ENCODE measurements at regions not wholly inside any gene's neighbourhood (a gene's known extent, or its start where the extent isn't known, plus 50 kb on each side); places are given as distances from the start of the nearest gene placed in this dataset.

DNA sequence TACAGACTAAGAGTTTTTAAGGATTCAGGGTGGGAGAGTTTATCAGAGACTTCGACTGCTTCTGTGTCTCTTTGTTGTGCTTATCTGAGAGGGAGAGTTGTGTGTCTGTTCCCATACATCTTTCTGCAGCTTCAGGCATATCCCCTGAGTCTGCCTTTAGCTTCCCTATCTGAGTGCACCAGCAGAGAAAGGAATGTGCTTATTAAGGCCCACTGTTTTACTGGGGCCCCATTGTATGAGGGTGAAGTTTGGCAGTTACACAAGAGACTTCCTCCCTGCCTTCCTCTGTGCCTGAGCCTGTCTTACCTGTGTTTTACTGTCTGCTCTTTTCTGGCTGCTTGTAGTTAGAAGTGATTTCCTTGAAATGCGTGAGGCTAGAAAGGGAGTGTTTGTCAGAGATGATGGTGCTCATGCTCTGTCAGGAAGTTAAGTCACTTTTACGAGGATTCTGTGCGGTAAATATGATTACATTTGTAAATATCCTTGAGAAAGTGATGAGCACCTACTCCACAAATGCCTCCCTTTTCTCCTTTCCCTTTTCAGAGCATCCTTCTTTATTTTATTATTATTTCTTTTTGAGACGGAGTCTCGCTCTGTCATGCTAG is 1228.9 kb upstream of the MIR17HG start:
- DNase-seq: no peak

DNA sequence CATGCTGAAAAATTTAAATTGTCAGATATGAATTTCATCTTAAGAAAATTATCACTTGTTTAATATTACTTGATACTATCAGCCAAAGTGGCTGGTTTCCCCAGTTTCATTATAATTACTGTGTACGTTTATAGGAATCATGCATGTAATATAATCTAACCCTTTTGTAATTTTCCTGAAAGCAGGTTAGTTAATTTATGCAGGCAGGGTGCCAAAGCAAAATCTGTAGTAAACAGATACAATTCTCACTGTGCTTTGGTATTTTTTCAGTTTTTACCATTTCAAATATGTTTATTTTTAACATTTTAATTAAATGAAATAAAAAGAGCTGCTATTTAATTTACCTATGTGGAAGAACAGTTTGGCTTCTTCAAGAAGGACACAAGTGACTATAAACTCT is 1227.5 kb upstream of the MIR17HG start:
- DNase-seq: no peak

DNA sequence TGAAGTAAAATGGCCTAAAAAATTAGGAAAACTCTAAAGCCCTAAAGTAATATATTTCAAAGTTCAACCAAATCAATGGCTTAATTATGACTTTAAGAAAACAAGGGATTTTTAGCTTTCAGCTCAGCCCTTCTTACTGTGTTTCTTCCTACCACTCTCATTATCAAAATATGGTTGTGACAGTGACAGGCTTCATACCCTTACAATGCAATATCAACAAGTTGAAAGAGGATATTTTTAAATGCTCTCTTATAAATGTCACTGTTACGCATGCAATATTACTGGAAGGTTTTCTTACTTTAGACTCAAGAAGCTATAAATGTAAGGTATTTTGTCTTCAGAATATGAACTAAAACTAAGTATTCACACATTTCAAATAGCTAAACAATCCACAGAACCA is 1225.7 kb upstream of the MIR17HG start:
- DNase-seq: no peak

DNA sequence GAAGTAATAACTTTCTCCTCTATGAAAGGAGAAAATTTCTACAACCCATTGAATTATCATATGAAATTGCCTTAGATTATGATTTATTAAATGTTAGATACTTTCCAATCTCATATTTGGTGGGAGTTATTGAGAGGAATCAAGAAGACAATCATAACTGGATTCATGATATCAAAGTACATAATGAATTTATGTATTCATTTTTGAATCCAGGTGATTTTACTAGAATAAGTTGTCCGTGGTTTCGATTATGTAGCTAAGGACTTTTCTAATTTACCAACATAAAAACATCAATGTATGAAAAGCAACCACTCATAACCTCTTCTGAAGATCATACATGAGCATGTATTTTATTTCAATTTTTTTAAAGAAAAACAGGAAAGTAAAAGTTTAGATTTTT is 1225.0 kb upstream of the MIR17HG start:
- no peak for DNase-seq

DNA sequence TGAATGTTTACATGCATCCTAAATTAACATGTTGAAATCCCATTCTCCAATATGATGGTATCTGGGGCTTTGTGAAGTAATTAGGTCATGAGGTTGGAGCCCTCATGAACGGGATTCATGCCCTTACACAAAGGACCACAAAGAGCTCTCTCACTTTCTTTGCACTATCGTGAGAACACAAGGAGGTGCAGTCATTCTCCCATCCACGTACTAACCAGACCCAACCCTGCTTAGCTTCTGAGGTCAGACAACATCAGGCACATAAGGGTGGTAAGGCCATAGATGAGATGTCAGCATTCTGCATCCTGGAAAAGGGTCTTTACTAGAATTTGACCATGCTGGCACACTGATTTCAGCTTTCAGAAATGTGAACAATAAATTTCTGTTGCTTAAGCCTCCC is 1211.9 kb upstream of the MIR17HG start:
- DNase-seq: no peak

DNA sequence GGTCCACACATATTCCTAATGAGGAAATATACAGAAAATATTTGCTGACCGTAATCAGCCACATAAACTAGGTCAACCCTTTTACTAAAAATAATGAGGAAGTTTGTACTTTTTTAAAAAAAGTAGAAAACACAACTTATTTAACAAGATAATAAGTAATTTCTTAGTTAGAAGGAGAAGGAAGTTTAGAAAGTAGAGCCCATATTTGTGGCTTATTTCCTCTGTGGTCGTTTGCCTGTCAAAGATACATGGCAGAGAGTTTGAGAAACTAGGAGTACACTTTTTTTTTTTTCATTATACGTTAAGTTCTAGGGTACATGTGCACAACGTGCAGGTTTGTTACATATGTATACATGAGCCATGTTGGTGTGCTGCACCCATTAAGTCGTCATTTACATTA is 1205.2 kb upstream of the MIR17HG start:
- no peak for DNase-seq

DNA sequence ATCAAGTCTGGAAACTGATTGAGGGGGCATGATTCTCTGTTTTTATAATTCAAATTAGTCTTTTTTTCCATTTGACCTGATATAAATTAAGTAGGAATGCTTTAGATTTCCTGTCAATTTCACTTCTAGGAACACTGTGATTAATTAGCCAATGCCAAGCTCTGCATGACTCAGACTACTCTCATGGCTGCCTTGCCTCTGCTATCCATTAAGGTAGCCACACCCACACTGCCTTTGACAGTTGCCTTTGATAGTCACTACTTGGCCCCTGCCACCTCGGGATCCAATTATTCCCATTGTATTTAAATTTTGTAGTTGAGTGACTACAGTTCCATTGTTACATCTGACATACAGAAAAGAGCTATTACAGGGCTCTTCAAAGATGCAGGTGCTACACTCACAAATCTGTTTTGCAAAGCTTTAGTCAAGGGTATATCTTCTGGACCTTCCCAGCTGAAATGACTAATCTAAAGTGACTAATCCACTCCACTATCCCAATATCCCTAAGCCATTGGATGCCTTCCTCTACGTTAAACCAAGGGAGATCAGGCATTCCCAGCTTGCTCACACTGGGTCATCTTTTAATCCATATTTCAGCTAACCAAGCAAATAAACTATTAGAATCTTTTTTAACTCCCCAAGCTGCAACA is 1193.1 kb upstream of the MIR17HG start:
- DNase-seq: no peak

DNA sequence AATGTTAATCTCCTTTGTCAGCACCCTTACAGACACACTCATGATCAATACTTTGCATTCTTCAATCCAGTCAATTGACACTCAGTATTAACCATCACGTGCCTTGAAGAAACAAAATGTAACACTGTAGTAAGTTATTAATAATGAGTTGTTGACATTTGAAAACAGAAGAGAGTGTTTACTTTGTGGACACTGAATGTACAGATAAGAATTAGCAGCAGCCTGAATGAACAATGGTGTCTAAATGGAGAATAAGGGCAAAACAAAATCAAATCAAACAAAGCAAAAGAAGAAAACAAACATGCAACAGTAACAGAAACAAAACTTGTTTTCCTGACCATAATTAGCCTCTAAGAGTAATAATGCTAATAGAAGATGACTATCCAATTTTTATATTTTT is 1191.1 kb upstream of the MIR17HG start:
- no peak for DNase-seq

DNA sequence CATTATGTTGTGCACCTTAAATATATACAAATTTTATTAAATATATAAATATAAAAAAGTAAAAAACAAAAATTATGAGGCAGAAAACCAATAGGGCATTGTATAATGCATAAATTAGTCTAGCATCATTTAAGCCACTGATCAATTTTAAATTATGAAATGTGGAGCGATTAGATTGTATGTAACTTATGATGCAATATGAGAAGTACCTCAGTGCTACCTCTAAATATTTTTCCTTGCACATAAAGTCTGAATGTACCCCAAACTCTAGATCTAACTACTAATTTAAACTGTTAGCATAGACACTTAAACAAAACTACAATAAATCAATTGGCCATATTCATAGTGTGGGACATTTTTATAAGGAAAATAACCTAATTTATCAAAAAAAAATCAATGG is 1178.5 kb upstream of the MIR17HG start:
- DNase-seq: no peak

DNA sequence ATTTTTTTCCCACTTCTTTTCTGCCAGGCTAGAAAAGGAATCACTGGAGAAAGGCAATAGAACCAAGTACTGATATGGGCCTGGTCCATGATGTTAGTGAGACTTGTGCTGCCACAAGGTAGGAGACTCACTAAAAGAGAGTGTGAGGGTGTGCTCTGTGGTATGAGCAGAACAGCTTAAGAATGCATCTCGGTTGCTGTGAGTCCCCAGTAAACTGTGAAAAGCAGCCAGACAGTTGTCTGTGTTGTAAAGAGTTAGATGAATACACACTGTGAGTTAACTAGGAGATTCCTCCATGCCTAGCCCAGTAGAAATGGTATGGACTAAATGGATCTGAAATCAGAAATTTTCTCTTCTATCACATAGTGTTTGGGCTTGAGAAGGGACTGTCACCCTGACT is 1177.3 kb upstream of the MIR17HG start:
- DNase-seq: no peak

DNA sequence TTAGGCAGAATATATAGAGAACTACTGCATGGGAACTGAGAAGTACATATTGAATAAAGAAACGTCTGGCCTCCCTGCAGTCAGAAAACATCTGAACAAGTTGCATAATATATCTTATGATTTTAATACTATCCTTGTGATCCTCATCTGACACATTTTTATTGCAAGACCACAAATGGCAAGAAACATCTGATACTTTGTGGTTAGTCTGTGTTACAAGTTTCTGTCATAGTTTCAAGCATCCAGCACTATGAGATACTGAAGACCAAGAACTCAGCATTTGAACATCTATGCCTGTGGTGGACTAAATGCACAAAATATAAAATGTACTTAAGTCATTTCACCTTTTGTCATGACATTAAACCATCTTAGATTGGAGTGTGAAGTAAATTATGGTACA is 1175.8 kb upstream of the MIR17HG start:
- DNase-seq: no peak

DNA sequence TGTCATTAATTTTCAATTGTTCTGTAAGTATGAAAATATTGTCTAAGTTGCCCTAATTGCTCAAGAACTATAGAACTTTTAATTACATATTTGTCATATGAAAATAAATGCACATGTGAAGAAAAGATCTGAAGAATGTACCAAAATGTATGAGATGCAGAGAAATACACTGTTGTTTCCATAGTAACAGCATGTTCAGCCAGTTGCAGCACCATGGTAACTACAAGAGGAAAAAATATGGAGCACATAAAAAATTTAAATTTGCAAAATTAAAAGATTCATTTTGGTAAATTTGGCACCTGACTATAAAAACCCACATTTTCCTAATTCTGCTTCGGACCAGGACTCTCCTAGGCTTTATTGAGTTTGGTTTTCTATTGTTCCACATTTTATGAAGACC is 1170.0 kb upstream of the MIR17HG start:
- DNase-seq: no peak

DNA sequence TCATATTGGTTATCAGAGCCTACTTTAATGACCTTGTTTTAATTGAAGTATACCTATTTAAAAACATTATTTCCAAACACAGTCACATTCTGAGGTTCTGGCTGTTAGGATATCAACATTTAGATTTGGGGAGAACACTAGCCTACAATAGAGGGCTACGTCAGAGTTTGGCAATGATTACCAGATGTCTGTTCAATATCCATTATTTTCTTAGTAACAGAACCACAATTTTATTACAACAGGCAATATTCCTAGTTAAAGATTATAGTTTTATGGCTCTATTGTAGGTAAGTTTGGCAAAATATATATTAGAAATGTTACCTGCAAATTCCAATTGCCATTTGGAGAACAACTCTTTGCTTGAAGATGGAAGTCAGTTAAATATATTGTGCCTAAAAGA is 1163.1 kb upstream of the MIR17HG start:
- DNase-seq: no peak

DNA sequence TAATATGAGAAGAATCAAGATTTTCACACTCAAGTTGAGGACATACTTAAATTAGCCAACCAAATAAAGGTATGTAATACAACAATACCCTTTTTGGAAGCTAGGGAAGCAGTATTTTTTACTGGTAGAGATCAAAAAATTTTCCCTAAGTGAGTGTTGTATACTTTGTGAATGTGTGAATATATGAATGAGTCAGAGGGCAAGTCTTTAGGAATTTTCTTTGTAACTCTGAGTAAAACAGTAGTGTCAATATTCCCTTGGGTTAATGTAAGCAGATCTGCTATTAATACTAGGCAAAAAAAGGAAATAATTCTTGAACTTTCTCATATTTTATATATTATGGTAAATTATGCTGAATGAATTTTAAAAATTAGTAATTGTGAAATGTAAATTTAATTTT is 1161.8 kb upstream of the MIR17HG start:
- DNase-seq: no peak

DNA sequence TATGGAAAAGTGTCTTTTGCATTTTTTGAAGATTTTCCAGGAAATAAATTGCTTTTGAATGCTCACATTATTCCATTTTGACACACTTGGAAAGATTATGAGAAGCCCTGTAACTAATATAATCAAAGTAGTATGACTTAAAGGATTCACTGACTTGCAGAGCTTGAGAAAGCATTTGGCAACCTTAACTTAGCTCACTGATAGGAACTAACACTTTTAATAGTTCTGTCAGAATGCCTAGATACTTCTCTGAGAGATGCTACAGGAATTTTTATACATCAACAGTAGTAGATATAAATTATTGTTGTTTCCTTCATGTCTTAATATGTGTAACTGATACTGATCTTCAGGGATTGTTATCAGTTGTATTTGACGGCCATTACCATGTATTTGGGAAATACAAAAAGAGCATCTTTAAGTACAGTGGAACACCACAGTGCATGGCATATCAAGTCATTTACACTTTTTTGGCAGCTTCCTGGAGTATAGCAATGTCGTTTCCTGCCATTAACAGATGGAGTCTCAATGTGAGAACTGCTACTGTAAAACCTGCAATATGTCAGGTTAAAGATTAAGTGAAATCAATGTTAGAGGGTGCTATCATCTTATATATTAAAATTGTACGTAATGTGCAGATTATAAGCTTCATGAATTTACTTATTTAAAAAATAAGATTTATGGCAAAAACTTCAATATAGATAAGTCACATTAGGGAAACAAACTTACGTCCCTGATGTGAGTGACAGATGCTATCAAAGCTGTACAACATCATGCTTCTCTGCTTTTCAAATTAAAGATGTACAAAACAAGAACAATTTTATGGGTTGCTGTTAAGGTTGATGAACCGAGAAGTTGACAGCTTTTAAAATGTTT is 1159.8 kb upstream of the MIR17HG start:
- DNase-seq: no peak

DNA sequence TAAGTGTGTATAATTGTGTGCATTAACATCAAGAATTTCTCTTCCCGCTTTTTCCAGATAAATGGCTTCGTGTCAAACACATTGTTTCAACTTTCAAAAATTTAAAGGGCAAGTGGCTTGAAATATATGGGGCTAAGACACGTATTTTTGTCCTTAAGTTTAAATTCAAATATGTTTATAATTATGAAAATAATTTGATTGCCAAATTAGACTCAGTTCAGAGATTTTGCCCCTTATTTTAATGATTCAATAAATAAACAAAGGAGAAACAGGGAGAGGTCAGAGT is 1159.2 kb upstream of the MIR17HG start:
- DNase-seq: no peak

DNA sequence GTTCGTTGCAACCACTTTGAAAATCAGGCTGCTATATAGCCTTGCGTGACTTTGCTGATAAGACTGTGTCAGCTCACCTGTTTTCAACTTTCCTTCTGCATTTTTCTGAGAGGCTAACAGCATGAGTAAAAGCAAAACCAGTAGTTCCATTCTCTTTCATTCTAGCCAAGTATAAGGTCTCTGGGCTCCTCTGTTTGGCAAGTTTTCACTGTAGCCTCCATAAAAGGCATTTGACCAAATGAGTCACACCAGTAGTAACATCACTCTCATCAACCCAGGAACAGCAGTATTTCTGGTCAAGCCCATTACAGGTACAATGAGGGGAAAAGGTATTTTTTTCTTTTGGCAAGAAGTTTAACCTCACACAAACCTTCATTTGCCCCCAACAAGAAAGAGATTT is 1149.8 kb upstream of the MIR17HG start:
- DNase-seq: no peak

DNA sequence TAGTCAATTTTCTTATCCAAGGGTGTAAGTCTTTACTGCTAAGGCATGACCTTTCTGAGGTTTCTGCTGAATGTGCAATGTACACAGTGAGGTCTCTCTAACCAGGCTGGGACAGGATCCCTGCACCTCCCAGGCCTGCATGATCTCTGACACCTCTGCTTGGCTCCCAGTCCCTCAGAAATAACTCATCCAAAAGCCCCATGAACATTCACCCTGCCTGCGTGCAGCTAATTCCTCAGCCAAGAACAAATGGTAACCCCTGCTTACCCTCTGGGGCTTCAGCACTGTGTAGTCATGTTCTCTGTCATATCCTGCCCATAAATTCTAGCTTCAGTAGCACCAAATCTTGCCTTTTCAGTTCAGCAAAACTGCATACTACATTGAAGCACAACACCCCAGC is 1146.3 kb upstream of the MIR17HG start:
- DNase-seq: no peak

DNA sequence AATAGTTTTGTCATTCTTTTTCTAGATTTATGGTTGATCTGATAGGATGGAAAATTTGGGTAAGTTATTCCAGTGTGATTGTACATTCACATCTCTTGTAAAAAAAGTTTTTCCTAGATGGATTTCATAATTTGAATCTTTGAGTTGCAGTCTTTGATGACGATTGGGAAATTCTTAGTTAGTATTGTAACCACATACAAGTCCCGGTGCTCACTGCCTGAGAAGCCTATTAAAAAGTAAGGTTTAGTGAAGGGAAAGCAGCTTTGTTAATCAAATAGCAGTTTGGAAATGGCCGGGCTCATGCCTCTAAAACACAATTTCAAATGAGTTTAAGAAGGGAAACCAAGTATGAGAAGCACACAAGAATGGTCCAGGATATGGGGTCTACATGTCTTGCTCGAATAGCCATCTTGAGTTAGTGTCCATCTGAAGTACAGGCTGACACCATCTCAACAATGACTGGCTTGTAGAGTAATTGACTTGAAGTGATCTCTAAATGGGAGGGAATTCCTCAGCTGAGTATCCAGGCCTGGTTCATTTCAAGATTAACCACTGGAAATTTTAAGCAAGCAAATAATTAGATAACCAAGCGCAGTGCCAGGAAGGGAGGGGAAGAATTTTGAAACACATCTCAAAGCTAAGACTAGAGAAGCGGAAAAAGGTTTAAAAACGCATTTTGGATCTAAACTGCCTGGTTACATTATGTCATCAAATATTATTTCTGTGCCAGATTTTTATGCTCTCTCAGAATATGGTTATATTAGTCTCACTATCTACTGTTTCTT is 1145.6 kb upstream of the MIR17HG start:
- no peak for DNase-seq

DNA sequence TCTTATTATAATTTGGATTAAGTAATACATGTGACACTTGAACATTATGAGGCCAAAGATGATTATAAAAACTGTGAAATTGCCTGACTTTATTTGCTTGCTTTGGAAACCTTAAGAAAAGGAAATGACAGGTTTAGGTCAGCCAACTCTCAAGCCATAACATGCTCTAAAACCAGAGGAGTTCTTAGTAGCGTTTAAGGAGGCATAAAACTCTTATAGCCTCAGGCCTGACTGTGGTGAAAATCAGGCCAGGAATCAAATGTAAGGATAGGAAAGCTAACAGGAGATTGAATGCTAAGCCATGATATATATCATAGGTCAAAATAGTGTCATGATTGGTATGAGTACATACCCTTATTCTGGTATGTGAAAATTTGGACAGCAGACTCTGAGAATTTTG is 1142.4 kb upstream of the MIR17HG start:
- DNase-seq: no peak

DNA sequence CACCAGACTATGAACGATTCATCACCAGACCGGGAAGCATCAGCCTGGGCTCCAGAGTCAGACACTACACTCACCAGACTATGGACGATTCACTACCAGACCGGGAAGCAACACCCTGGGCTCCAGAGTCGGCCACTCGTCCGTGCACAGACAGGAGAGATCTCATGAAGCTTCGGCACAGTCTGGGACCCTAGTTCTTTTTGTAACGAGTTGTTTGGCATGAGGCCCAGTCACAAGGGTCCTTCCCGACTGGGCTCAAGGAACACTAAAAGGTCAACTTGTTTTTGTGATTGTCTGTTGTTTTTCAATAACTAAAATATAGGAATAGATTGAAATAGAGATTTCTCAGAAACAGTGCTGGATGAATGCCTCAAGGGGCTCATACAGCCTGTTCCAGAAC is 1141.6 kb upstream of the MIR17HG start:
- no peak for DNase-seq

DNA sequence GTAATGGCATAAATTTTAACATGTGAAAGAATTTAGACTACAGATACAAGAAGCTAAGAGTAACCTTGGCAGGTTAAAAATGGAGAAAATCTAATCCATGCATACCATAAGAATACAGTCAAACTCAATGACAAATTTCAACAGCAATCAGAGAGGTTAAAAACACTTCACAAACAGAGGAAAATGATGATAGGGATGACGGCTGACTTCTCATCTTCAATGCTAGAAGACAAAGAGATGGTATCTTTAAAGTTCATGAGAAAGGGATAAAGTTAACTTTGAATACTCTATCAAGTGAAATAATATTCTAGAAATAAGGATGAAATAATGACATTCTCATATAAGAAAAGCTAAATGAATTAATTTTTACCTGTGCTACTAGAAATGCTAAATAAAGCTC is 1130.2 kb upstream of the MIR17HG start:
- DNase-seq: no peak

DNA sequence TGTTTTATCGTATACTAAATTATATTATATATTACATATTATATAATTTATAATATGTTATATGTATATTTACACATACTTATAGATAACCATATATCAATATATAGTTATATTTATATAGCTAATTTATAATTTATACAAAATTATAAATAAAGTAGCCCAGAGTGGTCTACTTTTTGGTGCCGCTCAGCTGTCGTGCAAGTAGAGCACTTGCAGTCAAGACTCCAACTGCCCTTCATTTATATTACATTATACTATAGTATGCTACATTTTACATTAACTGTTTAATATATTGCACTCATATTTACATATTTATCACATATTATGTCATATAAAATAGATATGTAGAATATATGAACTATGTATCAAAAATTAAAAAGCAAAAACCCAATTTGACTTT is 1124.7 kb upstream of the MIR17HG start:
- DNase-seq: no peak

DNA sequence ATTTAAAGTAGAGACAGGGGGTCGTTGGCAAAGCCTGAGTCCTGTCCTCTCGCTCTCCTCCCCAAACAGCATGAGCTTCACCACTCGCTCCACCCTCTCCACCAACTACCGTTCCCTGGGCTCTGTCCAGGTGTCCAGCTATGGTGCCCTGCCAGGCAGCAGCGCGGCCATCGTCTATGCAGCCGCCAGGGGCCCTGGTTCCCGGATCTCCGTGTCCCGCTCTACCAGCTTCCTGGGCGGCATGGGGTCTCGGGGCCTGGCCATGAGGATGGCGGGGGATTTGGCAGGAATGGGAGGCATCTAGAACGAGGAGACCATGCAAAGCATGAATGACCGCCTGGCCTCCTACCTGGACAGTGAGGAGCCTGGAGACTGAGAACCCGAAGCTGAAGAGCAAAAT is 1117.2 kb upstream of the MIR17HG start:
- DNase-seq: no peak

Data from activated T-cell treated with anti-CD3 and anti-CD28 coated beads for 4 hours (primary cell).